GM23338 (cell line): ENCODE measurements at regions not wholly inside any gene's neighbourhood (a gene's known extent, or its start where the extent isn't known, plus 50 kb on each side); places are given as distances from the start of the nearest gene placed in this dataset.

ENCODE experiments used
- ATAC-seq: fragments of 200-7000 bp; cut with Tn5 transposase; 3 replicates; pipeline ENCODE4 v1.9.1; 2020
- DNase-seq: peaks from one replicate; pipeline ENCODE4 v3.0.0-alpha.2; 2015; ENCODE audit warnings: low spot score
- H2AFZ ChIP-seq: fragments of 200-600 bp; sonication (generic); 2 replicates; pipeline ENCODE4 v1.8.0; 2016; ENCODE audit warnings: antibody characterized with exemption, mild to moderate bottlenecking, moderate library complexity
- H3F3A ChIP-seq: fragments of 200-600 bp; sonication (generic); replicated peaks from 2 replicates; pipeline ENCODE4 v1.8.0; 2017; ENCODE audit warnings: antibody characterized with exemption, mixed run types, low read depth
- H3K27ac ChIP-seq: fragments of 200-600 bp; sonication (generic); 2 replicates; pipeline ENCODE4 v1.6.1; 2016; ENCODE audit warnings: low read depth
- H3K27me3 ChIP-seq: fragments of 200-600 bp; sonication (generic); 2 replicates; pipeline ENCODE4 v1.8.0; 2016; ENCODE audit warnings: mild to moderate bottlenecking, mixed run types, moderate library complexity; ENCODE audit not compliant: insufficient read depth
- H3K36me3 ChIP-seq: fragments of 200-600 bp; sonication (generic); 2 replicates; pipeline ENCODE4 v1.8.0; 2016; ENCODE audit warnings: mild to moderate bottlenecking; ENCODE audit not compliant: insufficient read depth
- H3K4me1 ChIP-seq: fragments of 200-600 bp; sonication (generic); 2 replicates; pipeline ENCODE4 v1.8.0; 2016; ENCODE audit warnings: mild to moderate bottlenecking, moderate library complexity; ENCODE audit not compliant: insufficient read depth
- H3K4me2 ChIP-seq: fragments of 200-600 bp; sonication (generic); 2 replicates; pipeline ENCODE4 v1.7.1; 2017; ENCODE audit warnings: mixed run types
- H3K4me3 ChIP-seq: fragments of 200-600 bp; sonication (generic); 2 replicates; pipeline ENCODE4 v1.6.1; 2016; ENCODE audit warnings: mixed run types
- H3K79me2 ChIP-seq: fragments of 200-600 bp; sonication (generic); replicated peaks from 2 replicates; pipeline ENCODE4 v1.8.0; 2017; ENCODE audit warnings: mild to moderate bottlenecking; ENCODE audit not compliant: insufficient read depth
- H3K9me2 ChIP-seq: fragments of 200-600 bp; sonication (generic); 2 replicates; pipeline ENCODE4 v1.8.0; 2017; ENCODE audit not compliant: insufficient read depth
- H4K20me1 ChIP-seq: fragments of 200-600 bp; sonication (generic); replicated peaks from 2 replicates; pipeline ENCODE4 v1.8.0; 2017; ENCODE audit warnings: mild to moderate bottlenecking; ENCODE audit not compliant: insufficient read depth
- H3K27ac Mint-ChIP-seq: 2 replicates; pipeline ENCODE4 v1.8.0; 2020; ENCODE audit warnings: inconsistent platforms, mild to moderate bottlenecking, moderate library complexity, mixed read lengths
- H3K27me3 Mint-ChIP-seq: 3 replicates; pipeline ENCODE4 v1.8.0; 2022; ENCODE audit warnings: low read depth, mild to moderate bottlenecking, moderate library complexity, mixed read lengths, inconsistent platforms; ENCODE audit not compliant: insufficient read depth, poor library complexity
- H3K36me3 Mint-ChIP-seq: 3 replicates; pipeline ENCODE4 v1.8.0; 2021; ENCODE audit warnings: low read depth, mild to moderate bottlenecking, inconsistent platforms, moderate library complexity, mixed read lengths
- H3K4me1 Mint-ChIP-seq: 3 replicates; pipeline ENCODE4 v1.8.0; 2020; ENCODE audit warnings: mild to moderate bottlenecking, inconsistent platforms, mixed read lengths
- H3K4me3 Mint-ChIP-seq: 3 replicates; pipeline ENCODE4 v1.8.0; 2021; ENCODE audit warnings: moderate library complexity, mild to moderate bottlenecking, inconsistent platforms, mixed read lengths
- H3K9me3 Mint-ChIP-seq: 3 replicates; pipeline ENCODE4 v1.8.0; 2020; ENCODE audit warnings: moderate library complexity, mild to moderate bottlenecking, inconsistent platforms, mixed read lengths
- CREB1 ChIP-seq: fragments of 250-450 bp; sonication (Bioruptor Pico); IDR thresholded peaks from 2 replicates; pipeline ENCODE4 v1.5.0; 2020; ENCODE audit warnings: low read depth, mild to moderate bottlenecking, moderate library complexity
- EZH2 ChIP-seq: fragments of 200-600 bp; sonication (generic); IDR thresholded peaks from one replicate; pipeline ENCODE4 v1.8.0; 2017; ENCODE audit warnings: antibody characterized with exemption, mild to moderate bottlenecking, low read depth; ENCODE audit not compliant: unreplicated experiment
- EZH2phosphoT487 ChIP-seq: fragments of 200-600 bp; sonication (generic); IDR thresholded peaks from one replicate; pipeline ENCODE4 v1.8.1; 2018; ENCODE audit warnings: antibody characterized with exemption; ENCODE audit not compliant: unreplicated experiment
- POLR2AphosphoS5 ChIP-seq: IDR thresholded peaks from 2 replicates; pipeline ENCODE4 v1.6.1; 2016; ENCODE audit warnings: antibody characterized with exemption, low read depth
- STAT1 ChIP-seq: IDR thresholded peaks from one replicate; pipeline ENCODE4 v1.6.1; 2016; ENCODE audit warnings: antibody characterized with exemption; ENCODE audit not compliant: unreplicated experiment
- ZNF114 ChIP-seq: fragments of 250-450 bp; sonication (Bioruptor Pico); IDR thresholded peaks from 2 replicates; pipeline ENCODE4 v1.5.0; 2020; ENCODE audit warnings: mild to moderate bottlenecking, moderate library complexity
- ZNF331 ChIP-seq: fragments of 250-450 bp; sonication (Bioruptor Pico); IDR thresholded peaks from 2 replicates; pipeline ENCODE4 v1.5.0; 2020; ENCODE audit warnings: low read depth, mild to moderate bottlenecking, moderate library complexity
- TF ChIP-seq, protein P1 (sequence below), 2 experiments: fragments of 200-600 bp in 1 of 2; sonication (generic) in 1 of 2; conservative IDR thresholded peaks; 2 replicates each; pipeline versions ENCODE4 v1.5.1 to v1.6.1; 2016 to 2017; ENCODE audit warnings: antibody characterized with exemption in 2 of 2, low read depth in 2 of 2, mild to moderate bottlenecking in 2 of 2, moderate library complexity in 1 of 2
- TF ChIP-seq, protein P2 (sequence below): fragments of 250-450 bp; sonication (Bioruptor Pico); IDR thresholded peaks from 2 replicates; pipeline ENCODE4 v1.5.0; 2020; ENCODE audit warnings: mild to moderate bottlenecking, moderate library complexity
- TF ChIP-seq, protein P3 (sequence below): IDR thresholded peaks from 2 replicates; pipeline ENCODE4 v1.6.1; 2016; ENCODE audit warnings: antibody characterized with exemption

DNA sequence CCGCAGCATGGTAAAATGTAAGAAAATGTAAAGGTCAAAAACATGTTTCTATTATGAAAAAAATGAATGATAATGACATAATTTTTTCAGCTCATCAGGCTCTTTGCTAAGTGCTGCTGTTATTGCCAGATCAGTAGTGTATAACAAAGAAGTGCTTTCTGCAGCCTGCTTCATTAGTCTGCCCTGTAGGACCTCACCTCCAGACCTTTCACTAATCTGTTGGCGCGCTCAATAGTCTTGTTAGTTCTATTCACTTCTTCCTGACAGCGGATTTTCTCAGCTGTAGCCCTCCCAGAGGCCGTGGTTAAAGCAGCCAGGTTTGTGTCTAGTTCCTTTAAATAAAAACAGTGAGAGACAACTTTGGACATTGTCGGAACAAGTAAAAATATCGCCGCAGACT, 97.7 kb downstream of the CDCA7 start (continued):
- TF ChIP-seq, protein P1, sequence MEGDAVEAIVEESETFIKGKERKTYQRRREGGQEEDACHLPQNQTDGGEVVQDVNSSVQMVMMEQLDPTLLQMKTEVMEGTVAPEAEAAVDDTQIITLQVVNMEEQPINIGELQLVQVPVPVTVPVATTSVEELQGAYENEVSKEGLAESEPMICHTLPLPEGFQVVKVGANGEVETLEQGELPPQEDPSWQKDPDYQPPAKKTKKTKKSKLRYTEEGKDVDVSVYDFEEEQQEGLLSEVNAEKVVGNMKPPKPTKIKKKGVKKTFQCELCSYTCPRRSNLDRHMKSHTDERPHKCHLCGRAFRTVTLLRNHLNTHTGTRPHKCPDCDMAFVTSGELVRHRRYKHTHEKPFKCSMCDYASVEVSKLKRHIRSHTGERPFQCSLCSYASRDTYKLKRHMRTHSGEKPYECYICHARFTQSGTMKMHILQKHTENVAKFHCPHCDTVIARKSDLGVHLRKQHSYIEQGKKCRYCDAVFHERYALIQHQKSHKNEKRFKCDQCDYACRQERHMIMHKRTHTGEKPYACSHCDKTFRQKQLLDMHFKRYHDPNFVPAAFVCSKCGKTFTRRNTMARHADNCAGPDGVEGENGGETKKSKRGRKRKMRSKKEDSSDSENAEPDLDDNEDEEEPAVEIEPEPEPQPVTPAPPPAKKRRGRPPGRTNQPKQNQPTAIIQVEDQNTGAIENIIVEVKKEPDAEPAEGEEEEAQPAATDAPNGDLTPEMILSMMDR (conservative IDR thresholded peaks at IDR 0.05; ENCODE audit: low read depth in 2 of 2), result no peak
- TF ChIP-seq STAT1, result no peak

GRCh38 chr2:173456960-173457359, 102.3 kb downstream of the CDCA7 start:
- Histone ChIP-seq H3K27me3 (no peaks in the 10 kb centered on the region), H3K9me2 (peaks cover 5% of the 10 kb centered on the region), H3K79me2 (no peaks in the 10 kb centered on the region), H3K27ac (no peak overlapping the region), H3K4me3 (no peak overlapping the region), H3K4me1 (peaks cover 9% of the 10 kb centered on the region), H2AFZ (peak overlapping the region; percentile 94), H3K4me2 (peak overlapping the region; percentile 60), H3K36me3 (no peaks in the 10 kb centered on the region), H3F3A (no peaks in the 10 kb centered on the region), H4K20me1 (no peaks in the 10 kb centered on the region)
- Mint-ChIP-seq H3K27ac (no peak overlapping the region), H3K36me3 (no peaks in the 10 kb centered on the region), H3K27me3 (peaks cover 8% of the 10 kb centered on the region), H3K9me3 (no peaks in the 10 kb centered on the region; the same call in 2 of the 3 replicates), H3K4me1 (peaks cover 21% of the 10 kb centered on the region), H3K4me3 (no peak overlapping the region)
- DNase-seq (peak; percentile 71), ATAC-seq (peak; percentile 75)
- TF ChIP-seq EZH2, result no peak
- TF ChIP-seq STAT1, result no peak

DNA sequence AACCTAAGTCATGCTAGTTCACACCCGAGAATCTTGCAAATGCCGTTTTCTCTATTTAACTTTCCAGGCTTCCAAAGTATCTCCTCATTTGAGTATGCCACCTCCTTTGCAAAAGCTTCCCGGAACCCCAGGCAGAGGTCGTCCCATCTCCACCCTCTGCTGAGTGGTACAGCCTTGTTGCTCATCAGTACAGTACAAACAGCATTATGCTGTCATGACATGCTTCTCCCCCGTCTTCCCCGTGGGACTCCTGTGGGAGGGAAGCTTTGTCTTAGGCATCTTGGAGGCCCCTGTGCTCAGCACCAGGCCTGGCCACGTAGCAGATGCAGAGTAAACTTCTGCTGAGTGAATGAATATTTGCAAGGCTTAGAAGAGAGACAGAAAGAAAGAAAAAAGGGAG, 102.7 kb downstream of the CDCA7 start:
- H3K4me1 ChIP-seq, result peaks cover 9% of the 10 kb centered on the region
- H3F3A ChIP-seq, result no peaks in the 10 kb centered on the region
- Mint-ChIP-seq H3K4me1 (peaks cover 20% of the 10 kb centered on the region), H3K9me3 (no peaks in the 10 kb centered on the region; the same call in 2 of the 3 replicates), H3K36me3 (no peaks in the 10 kb centered on the region), H3K27me3 (peaks cover 8% of the 10 kb centered on the region), H3K27ac (no peak overlapping the region), H3K4me3 (no peak overlapping the region)
- ATAC-seq, result peak; percentile 22; the same call in 2 of the 3 replicates
- H3K4me3 ChIP-seq, result no peak overlapping the region
- H3K27ac ChIP-seq, result no peak overlapping the region
- H3K4me2 ChIP-seq, result peak overlapping the region; percentile 60
- DNase-seq, result no peak
- no peaks in the 10 kb centered on the region for H3K36me3 ChIP-seq
- peak overlapping the region; percentile 94 for H2AFZ ChIP-seq
- no peaks in the 10 kb centered on the region for H4K20me1 ChIP-seq
- H3K27me3 ChIP-seq, result no peaks in the 10 kb centered on the region
- no peaks in the 10 kb centered on the region for H3K79me2 ChIP-seq
- H3K9me2 ChIP-seq, result peaks cover 5% of the 10 kb centered on the region
- TF ChIP-seq CREB1 (CRISPR knock-in tag), result no peak
- TF ChIP-seq ZNF114 (CRISPR knock-in tag), result no peak
- TF ChIP-seq, protein P2, sequence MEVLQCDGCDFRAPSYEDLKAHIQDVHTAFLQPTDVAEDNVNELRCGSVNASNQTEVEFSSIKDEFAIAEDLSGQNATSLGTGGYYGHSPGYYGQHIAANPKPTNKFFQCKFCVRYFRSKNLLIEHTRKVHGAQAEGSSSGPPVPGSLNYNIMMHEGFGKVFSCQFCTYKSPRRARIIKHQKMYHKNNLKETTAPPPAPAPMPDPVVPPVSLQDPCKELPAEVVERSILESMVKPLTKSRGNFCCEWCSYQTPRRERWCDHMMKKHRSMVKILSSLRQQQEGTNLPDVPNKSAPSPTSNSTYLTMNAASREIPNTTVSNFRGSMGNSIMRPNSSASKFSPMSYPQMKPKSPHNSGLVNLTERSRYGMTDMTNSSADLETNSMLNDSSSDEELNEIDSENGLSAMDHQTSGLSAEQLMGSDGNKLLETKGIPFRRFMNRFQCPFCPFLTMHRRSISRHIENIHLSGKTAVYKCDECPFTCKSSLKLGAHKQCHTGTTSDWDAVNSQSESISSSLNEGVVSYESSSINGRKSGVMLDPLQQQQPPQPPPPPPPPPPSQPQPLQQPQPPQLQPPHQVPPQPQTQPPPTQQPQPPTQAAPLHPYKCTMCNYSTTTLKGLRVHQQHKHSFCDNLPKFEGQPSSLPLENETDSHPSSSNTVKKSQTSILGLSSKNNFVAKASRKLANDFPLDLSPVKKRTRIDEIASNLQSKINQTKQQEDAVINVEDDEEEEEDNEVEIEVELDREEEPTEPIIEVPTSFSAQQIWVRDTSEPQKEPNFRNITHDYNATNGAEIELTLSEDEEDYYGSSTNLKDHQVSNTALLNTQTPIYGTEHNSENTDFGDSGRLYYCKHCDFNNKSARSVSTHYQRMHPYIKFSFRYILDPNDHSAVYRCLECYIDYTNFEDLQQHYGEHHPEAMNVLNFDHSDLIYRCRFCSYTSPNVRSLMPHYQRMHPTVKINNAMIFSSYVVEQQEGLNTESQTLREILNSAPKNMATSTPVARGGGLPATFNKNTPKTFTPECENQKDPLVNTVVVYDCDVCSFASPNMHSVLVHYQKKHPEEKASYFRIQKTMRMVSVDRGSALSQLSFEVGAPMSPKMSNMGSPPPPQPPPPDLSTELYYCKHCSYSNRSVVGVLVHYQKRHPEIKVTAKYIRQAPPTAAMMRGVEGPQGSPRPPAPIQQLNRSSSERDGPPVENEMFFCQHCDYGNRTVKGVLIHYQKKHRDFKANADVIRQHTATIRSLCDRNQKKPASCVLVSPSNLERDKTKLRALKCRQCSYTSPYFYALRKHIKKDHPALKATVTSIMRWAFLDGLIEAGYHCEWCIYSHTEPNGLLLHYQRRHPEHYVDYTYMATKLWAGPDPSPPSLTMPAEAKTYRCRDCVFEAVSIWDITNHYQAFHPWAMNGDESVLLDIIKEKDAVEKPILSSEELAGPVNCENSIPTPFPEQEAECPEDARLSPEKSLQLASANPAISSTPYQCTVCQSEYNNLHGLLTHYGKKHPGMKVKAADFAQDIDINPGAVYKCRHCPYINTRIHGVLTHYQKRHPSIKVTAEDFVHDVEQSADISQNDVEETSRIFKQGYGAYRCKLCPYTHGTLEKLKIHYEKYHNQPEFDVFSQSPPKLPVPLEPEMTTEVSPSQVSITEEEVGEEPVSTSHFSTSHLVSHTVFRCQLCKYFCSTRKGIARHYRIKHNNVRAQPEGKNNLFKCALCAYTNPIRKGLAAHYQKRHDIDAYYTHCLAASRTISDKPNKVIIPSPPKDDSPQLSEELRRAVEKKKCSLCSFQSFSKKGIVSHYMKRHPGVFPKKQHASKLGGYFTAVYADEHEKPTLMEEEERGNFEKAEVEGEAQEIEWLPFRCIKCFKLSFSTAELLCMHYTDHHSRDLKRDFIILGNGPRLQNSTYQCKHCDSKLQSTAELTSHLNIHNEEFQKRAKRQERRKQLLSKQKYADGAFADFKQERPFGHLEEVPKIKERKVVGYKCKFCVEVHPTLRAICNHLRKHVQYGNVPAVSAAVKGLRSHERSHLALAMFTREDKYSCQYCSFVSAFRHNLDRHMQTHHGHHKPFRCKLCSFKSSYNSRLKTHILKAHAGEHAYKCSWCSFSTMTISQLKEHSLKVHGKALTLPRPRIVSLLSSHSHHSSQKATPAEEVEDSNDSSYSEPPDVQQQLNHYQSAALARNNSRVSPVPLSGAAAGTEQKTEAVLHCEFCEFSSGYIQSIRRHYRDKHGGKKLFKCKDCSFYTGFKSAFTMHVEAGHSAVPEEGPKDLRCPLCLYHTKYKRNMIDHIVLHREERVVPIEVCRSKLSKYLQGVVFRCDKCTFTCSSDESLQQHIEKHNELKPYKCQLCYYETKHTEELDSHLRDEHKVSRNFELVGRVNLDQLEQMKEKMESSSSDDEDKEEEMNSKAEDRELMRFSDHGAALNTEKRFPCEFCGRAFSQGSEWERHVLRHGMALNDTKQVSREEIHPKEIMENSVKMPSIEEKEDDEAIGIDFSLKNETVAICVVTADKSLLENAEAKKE (CRISPR knock-in tag), result no peak
- TF ChIP-seq EZH2, result no peak
- TF ChIP-seq, protein P3, sequence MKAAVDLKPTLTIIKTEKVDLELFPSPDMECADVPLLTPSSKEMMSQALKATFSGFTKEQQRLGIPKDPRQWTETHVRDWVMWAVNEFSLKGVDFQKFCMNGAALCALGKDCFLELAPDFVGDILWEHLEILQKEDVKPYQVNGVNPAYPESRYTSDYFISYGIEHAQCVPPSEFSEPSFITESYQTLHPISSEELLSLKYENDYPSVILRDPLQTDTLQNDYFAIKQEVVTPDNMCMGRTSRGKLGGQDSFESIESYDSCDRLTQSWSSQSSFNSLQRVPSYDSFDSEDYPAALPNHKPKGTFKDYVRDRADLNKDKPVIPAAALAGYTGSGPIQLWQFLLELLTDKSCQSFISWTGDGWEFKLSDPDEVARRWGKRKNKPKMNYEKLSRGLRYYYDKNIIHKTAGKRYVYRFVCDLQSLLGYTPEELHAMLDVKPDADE, result no peak
- TF ChIP-seq EZH2phosphoT487, result no peak
- TF ChIP-seq ZNF331 (CRISPR knock-in tag), result no peak
- TF ChIP-seq POLR2AphosphoS5, result no peak
- no peak for TF ChIP-seq STAT1
